Renal cortical epithelial cell (primary cell): ENCODE measurements at regions not wholly inside any gene's neighbourhood (a gene's known extent, or its start where the extent isn't known, plus 50 kb on each side); places are given as distances from the start of the nearest gene placed in this dataset.

Source experiments
- DNase-seq: peaks from one replicate; pipeline ENCODE4 v3.0.0-alpha.2; 2011; ENCODE audit warnings: low read depth

- DNase-seq = no peak
These were observed 60.3 kb downstream of the AVPR1A start for GRCh38 chr12:63090716-63091115.

DNA sequence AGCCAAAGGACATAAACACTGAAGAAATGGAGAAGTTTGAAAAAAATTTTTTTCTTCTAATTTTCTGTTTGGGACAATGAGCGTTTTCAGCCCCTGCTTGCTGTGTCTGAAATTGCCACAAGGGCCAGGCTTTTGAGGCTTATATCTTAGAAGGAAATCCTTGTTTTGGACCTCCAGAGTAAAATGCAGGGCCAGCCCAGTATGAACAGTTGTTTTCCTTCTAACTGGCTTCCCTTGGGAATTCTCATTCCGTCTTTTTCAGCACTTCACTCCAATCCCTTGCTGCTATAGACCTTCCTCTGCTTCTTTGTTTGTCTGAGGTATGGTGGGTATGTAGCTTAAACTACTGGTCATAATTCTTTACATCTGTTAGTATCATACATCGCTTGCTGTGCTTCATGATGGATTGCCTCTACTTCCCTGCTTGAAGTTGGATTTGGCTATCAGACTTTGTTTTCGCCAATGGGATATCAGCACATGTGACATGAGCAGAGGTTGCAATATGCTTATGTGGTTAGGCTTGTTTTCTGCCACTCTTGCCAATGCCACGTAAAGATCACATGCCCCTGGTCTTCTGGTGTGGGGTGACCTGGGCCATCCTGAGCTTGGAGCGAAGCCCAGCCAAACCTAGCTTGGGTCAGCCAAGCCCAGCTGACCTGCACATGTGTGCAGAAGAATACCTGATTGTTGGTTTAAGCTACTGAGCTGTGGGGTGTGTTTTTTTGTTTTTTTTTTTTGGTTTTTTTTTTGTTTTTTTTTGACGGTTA is 64.7 kb downstream of the AVPR1A start:
- peak; percentile 36 for DNase-seq

GRCh38 chr12:63085120-63085519 is 65.9 kb downstream of the AVPR1A start:
- no peak for DNase-seq

GRCh38 chr12:63084501-63084900 is 66.5 kb downstream of the AVPR1A start:
- DNase-seq = no peak

- peak; percentile 51 for DNase-seq
These were observed 68.0 kb downstream of the AVPR1A start for GRCh38 chr12:63083046-63083445.

GRCh38 chr12:63079791-63080502 is 71.1 kb downstream of the AVPR1A start:
- peak; percentile 81 for DNase-seq

GRCh38 chr12:63078906-63079305 is 72.1 kb downstream of the AVPR1A start:
- DNase-seq = peak; percentile 69

DNA sequence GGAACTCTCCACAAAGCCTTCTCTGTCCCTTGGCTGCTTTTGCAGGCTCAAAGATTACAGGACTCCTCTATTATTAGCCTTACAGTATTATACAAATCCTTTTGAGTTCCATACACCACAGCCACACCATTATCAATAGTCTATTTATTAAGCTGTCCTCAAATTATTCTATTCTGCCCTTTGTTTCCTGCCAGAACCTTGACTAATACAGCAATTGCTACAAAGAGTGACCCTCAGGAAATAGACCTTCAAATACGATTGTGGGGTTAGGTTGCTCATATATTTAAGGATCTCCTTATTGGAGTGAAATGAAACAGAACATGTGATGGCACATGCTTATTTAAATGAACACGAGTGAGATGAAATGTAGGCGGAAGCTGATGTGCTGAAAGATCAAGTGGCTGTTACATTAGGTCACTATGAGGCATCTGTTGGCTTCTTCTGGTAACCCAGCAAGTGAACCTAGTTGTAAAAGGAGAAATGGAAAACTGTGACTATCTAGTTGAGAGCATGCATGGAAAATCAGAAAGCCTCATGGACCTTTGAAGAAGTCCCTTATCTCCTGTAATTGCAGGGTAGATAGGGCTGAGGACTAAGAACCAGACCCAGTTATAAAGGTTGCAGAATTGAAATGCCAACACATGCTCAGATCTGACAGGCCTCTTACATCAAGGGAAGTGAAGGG is 75.5 kb downstream of the AVPR1A start:
- DNase-seq = no peak

DNA sequence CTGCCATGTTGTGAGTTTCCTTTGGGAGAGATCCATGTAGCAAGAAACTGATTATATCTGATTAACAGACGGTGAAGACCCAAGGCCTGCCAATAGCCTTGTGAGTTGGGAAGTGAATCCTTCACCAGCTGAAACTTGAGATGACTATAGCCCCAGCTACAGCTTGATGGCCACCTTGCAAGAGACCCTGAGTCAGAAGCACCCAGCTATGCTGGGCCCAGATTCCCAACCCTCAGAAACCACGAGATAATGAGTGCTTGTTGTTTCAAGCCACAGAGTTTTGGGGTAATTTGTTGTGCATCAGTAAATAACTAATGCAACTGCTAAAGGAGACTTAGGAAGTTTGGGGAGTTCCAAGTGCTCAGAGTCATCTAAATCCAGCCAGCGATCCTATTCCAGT is 80.3 kb downstream of the AVPR1A start:
- DNase-seq = peak; percentile 53

GRCh38 chr12:63069860-63070617 is 81.0 kb downstream of the AVPR1A start:
- DNase-seq = no peak

GRCh38 chr12:63068857-63069442 is 82.1 kb downstream of the AVPR1A start:
- DNase-seq = peak; percentile 74

DNA sequence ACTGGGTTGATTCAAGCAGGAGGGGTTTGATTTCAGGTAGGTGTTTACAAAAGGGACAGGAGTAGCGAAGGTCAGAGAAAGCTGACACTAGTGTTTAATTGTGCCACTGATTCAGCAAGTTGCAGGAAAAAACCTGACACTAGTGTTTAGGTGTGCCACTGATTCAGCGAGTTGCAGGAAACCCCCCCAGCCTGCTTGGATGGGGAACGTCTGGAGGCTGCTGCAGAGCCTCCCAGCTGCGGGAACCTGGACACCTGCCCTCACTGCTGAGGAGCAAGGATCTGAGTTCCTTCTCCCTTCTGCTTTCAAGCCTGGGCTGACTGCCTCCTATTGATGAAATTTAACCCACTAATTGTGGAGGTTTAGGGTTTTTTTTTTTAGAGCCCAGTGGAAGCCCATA is 84.2 kb downstream of the AVPR1A start:
- DNase-seq = no peak

- DNase-seq = no peak
These were observed 84.9 kb downstream of the AVPR1A start for GRCh38 chr12:63066136-63066535.

DNA sequence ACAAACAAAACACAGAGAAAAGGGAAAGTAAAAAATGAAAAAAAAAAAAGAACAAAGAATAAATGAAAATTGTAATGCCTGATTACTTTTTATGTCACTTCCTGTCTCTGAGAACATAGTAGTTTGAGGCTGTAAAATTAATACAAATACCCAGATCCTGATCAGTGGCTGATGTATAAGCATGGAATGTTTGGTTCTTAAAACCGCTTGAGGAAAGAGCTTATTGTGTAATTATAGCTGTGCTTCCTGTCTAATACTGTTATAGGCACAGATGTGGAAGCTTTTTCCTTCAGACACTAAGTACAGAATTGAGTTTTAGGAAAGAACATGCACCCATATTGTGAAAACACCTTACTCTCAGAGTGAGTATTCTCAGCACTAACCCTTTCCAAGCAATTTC is 86.9 kb downstream of the AVPR1A start:
- DNase-seq = peak; percentile 61

DNA sequence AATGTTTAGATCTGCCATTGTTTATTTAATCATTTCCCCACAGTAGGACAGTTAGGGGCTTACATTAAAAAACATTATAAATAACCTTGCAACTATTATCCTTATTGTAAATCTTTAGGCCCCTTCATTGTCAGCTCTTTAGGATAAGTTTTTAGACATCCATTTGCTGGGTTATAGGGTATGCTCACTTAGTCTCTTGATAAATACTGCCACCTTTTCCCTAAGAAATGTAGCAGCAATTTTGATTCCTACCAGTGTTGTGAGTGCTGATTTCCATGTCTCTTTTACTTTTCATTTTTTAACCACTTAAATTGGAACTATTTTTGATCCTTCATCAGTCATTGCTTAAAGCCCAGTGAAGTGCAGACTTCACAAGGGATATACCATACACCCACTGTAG is 94.4 kb downstream of the AVPR1A start:
- no peak for DNase-seq

DNA sequence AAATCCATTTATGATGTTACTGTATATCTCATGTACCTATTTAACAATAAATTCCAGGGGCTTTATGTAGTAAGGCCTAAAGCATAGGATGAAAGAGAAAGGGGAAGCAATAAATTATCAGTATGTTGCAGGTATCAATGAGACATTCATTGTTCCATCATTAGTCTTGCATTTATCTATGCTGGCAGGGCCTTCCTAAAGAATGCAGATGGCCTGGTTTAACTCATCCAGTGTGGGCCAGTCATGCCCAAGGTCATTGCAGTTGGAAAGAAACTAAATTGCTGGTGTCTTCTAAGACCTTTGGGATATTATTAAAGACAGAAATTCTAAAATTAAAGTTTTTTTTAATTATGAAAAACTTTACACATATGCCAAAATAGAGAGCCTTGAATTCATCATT is 98.3 kb downstream of the AVPR1A start:
- DNase-seq = no peak

DNA sequence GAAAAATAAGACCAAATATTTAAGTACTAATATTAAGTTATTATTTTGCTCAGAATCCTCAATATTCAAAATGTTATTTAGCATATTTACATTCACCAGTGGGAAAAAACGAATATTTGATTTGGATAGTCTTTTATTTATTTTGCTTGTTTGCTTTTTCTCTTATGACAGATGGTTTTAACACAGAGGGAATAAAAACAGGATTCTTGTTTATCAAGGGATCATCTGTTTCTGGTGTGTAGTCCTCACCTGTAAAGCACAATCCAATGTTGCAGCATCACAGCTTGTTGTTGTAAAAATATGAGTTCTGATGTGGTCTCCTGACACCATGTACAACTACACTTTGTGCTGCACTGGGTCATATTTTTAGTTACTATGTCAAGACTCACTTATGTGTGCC is 103.9 kb downstream of the AVPR1A start:
- no peak for DNase-seq

DNA sequence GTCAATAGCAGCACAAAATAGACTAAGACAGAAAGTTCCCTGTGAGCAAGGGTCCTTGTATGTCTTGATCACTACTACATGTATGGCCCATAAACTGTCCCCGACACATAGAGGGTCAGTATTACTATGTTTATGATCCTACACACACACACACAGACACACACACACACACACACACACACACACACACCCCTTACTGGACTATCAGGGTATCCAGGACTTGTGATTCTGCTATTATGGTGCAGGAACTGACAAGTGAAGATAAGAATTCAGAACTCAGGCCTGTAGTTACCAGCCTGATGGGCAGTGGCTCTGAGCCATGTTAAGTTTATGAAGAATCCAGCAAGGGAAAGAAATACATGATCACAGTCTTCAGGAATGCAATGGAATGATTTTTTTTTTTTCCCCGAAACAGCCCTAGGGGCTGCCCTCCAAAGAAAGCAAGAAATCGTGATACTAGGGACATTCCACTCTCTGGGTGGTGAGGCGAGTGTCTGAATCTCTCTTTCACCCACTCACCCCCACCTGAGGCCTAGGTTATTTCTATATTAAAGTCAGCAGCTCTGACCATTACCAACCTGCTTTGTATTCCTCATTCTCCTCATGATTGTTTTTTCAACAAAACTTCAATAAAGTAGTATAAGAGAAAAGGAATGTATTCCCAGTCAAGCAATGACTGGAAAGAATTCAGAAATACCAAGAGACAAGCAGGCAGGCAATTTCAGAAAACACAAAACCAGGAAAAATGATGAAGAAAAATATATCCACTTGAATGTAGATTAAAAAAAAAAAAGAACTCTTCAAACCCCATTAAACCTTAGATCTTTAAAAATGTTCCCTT is 105.8 kb downstream of the AVPR1A start:
- peak; percentile 93 for DNase-seq

DNA sequence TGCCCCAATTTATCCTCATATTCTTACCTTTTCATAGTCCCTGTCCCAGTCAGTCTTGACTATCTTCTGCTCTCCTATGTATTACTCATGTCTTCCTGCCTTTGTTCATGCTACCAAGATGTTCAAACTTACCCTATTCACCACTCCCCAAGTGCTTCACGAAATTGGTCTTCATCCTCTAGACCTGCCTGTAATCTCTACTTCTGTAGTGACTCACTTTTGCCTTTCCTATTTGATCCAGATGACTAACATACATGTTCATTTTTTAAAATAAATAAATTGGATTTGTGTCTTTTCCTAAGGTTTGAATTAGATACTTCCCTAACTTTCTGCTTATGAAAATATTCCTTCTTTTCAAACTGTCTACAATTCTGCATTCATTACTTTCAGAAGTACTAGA is 107.7 kb upstream of the PPM1H start:
- no peak for DNase-seq

DNA sequence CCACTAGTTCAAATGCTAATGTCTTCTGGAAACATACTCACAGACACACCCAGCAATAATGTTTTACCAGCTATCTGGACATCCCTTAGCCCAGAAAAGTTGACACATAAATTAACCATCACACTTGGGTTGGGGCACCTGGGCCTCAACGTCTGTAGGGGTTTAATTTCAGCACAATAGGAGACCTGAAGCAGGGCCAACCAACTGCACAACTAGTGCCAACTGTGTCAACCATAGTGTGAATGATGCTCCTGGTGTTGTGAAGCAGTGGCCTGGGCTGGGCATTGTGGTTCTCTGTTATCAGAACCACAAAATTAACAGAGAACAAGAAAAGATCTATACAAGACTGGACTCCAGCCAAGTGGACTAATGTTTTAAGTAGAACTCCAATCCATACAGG is 106.7 kb upstream of the PPM1H start:
- no peak for DNase-seq
